Stimulated activated CD4-positive, alpha-beta T cell treated with anti-CD3 and anti-CD28 coated beads, Interleukin-12 subunit alpha, Interleukin-12 subunit beta, amount 100 ng/mL, for 4 hours (primary cell): ENCODE measurements at regions not wholly inside any gene's neighbourhood (a gene's known extent, or its start where the extent isn't known, plus 50 kb on each side); places are given as distances from the start of the nearest gene placed in this dataset.
"Not testable (repeated sequence)": the region's sequence is repeated elsewhere in the genome, so short reads cannot be mapped to it uniquely, and the experiment has no call there.

Experiments
- DNase-seq: peaks from one replicate; pipeline ENCODE4 v3.0.0-alpha.2; 2020

- not testable (repeated sequence) for DNase-seq
These were observed 405.3 kb downstream of the PTH2R start for GRCh38 chr2:208811885-208812284.

GRCh38 chr2:208819190-208819589 is 412.6 kb downstream of the PTH2R start:
- no peak for DNase-seq

- no peak for DNase-seq
These were observed 413.6 kb downstream of the PTH2R start for GRCh38 chr2:208820014-208820688.

- DNase-seq = no peak
These were observed 420.5 kb downstream of the PTH2R start for GRCh38 chr2:208827109-208827508.

GRCh38 chr2:208827549-208828221 is 421.1 kb downstream of the PTH2R start:
- no peak for DNase-seq

GRCh38 chr2:208830203-208830602 is 423.6 kb downstream of the PTH2R start:
- DNase-seq = no peak

GRCh38 chr2:208847651-208848050 is 441.1 kb downstream of the PTH2R start:
- DNase-seq = no peak

- DNase-seq = no peak
These were observed 448.1 kb downstream of the PTH2R start for GRCh38 chr2:208854717-208855116.

- no peak for DNase-seq
These were observed 460.8 kb downstream of the PTH2R start for GRCh38 chr2:208867374-208867773.

GRCh38 chr2:208872591-208872990 is 466.0 kb downstream of the PTH2R start:
- DNase-seq = no peak

GRCh38 chr2:208879666-208880065 is 473.1 kb downstream of the PTH2R start:
- DNase-seq = no peak

- no peak for DNase-seq
These were observed 473.6 kb downstream of the PTH2R start for GRCh38 chr2:208880171-208880570.

- DNase-seq = no peak
These were observed 483.9 kb downstream of the PTH2R start for GRCh38 chr2:208890486-208890885.

GRCh38 chr2:208892203-208892602 is 485.6 kb downstream of the PTH2R start:
- no peak for DNase-seq

GRCh38 chr2:208906330-208906729 is 499.7 kb downstream of the PTH2R start:
- no peak for DNase-seq

- DNase-seq = no peak
These were observed 508.4 kb upstream of the MAP2 start for GRCh38 chr2:208915401-208915800.

GRCh38 chr2:208916881-208917280 is 507.0 kb upstream of the MAP2 start:
- DNase-seq = no peak

- DNase-seq = not testable (repeated sequence)
These were observed 502.5 kb upstream of the MAP2 start for GRCh38 chr2:208921358-208921757.

GRCh38 chr2:208927867-208928266 is 496.0 kb upstream of the MAP2 start:
- no peak for DNase-seq

- no peak for DNase-seq
These were observed 494.5 kb upstream of the MAP2 start for GRCh38 chr2:208929139-208929864.

GRCh38 chr2:208929894-208930427 is 493.9 kb upstream of the MAP2 start:
- DNase-seq = no peak

GRCh38 chr2:208935531-208935930 is 488.3 kb upstream of the MAP2 start:
- no peak for DNase-seq

- DNase-seq = no peak
These were observed 486.3 kb upstream of the MAP2 start for GRCh38 chr2:208937521-208937920.

- DNase-seq = no peak
These were observed 484.0 kb upstream of the MAP2 start for GRCh38 chr2:208939852-208940251.
